GM12864 (cell line): ENCODE measurements at regions not wholly inside any gene's neighbourhood (a gene's known extent, or its start where the extent isn't known, plus 50 kb on each side); places are given as distances from the start of the nearest gene placed in this dataset.
"Not testable (repeated sequence)": the region's sequence is repeated elsewhere in the genome, so short reads cannot be mapped to it uniquely, and the experiment has no call there.

Experiments
- DNase-seq: peaks from one replicate; pipeline ENCODE4 v3.0.0-alpha.2; 2011; ENCODE audit warnings: low read depth
- H3K4me3 ChIP-seq: 2 replicates; pipeline ENCODE4 v1.5.1; 2011; ENCODE audit warnings: mild to moderate bottlenecking, low read depth, low read length, control low read depth
- TF ChIP-seq, protein P1 (sequence below): IDR thresholded peaks from 2 replicates; pipeline ENCODE4 v1.5.1; 2011; ENCODE audit warnings: low read depth, mild to moderate bottlenecking, moderate library complexity, low read length, control low read depth, inconsistent platforms; ENCODE audit errors: missing control alignments

DNA sequence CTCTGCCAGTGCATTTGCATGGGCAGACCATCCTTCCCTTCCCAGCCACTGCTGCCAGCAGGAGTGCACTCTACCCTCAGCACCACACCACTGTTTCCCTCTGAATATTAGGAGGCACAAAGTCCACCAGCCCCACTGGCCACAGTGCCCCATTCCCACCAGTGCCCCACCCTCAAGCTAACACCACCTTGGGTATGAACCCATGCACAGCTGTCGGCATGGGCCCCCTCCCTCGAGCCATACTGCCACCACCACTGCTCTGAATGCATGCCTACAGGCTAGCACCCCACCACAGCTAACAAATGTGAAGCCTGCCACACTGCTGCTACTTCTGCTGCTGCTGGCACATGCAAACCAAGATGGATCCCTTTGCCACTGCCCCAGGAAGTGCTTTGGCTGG lies 810.4 kb downstream of the TRAM1L1 start:
- TF ChIP-seq, protein P1, sequence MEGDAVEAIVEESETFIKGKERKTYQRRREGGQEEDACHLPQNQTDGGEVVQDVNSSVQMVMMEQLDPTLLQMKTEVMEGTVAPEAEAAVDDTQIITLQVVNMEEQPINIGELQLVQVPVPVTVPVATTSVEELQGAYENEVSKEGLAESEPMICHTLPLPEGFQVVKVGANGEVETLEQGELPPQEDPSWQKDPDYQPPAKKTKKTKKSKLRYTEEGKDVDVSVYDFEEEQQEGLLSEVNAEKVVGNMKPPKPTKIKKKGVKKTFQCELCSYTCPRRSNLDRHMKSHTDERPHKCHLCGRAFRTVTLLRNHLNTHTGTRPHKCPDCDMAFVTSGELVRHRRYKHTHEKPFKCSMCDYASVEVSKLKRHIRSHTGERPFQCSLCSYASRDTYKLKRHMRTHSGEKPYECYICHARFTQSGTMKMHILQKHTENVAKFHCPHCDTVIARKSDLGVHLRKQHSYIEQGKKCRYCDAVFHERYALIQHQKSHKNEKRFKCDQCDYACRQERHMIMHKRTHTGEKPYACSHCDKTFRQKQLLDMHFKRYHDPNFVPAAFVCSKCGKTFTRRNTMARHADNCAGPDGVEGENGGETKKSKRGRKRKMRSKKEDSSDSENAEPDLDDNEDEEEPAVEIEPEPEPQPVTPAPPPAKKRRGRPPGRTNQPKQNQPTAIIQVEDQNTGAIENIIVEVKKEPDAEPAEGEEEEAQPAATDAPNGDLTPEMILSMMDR, result no peak
- DNase-seq, result no peak
- no peak overlapping the region for H3K4me3 ChIP-seq

DNA sequence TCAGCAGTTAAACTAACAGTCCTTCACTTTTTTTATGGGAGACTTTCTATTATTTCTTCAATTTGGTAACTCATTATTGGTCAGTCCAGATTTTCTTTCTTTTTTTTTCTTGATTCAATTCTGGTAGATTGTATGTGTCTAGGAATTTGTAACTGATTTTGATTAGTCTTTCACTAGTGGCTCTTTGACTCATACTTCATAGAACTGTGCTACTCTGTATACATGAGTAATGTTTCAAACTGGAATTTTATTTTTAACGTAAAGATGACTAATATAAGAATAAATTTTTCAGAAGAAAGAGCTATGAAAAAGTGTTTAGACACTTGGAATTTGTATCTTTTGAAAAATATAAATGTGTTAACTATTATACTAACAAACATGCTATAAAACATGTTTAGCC lies 813.0 kb downstream of the TRAM1L1 start:
- no peak overlapping the region for H3K4me3 ChIP-seq
- TF ChIP-seq, protein P1, result no peak
- DNase-seq, result no peak

DNA sequence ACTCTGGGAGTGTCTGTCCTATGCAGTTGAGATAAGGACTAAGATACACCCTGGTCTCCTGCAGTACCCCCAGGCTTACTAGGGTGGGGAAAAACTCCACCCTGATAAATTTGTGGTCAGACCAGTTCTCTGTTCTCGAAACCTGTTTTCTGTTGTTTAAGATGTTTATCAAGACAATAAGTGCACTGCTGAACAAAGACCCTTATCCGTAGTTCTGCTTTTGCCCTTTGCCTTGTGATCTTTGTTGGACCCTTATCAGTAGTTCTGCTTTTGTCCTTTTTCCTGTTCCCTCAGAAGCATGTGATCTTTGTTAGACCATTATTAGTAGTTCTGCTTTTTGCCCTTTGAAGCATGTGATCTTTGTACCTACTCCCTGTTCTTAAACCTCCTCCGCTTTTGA lies 824.4 kb downstream of the TRAM1L1 start:
- H3K4me3 ChIP-seq, DNase-seq: not testable (repeated sequence)

DNA sequence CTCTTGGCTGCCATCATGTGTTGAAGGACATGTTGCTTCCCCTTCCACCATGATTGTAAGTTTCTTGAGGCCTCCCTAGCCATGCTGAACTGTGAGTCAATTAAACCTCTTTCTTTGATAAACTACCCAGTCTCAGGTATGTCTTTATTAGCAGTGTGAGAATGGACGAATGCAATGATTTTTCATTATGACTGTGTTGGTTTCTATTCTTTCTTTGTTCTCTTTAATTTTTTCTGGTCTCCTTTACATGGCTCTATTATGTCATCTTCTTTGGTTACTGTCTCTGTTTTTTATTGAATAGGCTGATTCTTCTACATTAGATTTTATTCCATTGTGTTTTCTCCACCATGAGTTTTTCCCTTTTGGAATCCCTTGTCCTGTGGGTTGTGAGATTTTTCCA lies 840.6 kb downstream of the TRAM1L1 start:
- TF ChIP-seq, protein P1, result no peak
- H3K4me3 ChIP-seq, result no peak overlapping the region
- DNase-seq, result no peak

DNA sequence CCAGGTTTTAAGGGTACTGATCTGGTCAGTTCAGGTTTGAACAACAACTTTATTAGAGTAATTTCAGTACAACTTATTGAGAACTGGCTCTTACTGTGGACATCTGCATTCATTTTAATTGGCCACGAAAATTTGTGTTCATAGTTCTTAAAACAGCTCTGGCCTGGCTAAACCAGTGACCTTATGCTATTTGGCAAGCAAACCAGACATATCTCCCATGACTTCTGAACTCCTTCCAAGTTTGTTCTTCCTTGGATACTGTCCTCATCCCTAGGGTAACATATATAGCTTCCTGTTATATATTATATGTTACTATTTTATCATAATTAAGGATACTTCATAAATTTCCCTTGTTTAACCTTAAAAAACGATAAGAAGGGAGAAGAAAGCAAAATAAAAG lies 841.9 kb downstream of the TRAM1L1 start:
- TF ChIP-seq, protein P1, result no peak
- no peak overlapping the region for H3K4me3 ChIP-seq
- DNase-seq, result no peak

DNA sequence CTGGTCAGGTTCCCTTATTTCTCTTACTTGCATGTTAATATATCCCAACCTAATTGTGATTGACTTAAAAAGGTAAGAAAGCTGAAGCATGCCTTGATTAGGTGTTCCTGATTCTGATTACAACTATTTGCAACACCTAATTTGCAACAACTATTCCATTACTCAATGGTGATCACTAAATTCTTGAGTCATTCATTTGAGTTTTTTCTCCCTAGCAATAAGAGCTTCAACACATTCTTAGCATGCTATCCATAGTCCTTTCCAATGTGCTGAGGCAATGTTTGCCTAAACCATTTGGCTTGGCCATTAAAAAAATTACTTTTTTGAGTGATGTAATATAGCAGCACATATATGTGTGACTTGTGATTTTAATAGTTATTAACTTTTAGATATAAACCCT lies 851.4 kb downstream of the TRAM1L1 start:
- no peak for DNase-seq
- no peak overlapping the region for H3K4me3 ChIP-seq

DNA sequence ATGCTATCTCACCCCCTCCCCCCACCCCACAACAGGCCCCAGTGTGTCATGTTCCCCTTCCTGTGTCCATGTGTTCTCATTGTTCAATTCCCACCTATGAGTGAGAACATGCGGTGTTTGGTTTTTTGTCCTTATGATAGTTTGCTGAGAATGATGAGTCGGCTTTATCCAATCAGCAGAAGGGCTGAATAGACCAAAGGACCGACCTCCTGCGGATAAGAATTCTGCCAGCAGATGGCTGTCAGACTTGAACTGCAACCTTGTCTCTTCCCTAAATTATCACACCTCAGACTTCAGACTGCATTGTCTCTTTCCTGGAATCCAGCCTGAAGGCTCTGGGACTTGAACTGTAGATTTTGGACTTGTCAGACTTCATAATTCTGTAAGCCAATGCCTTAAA lies 853.4 kb downstream of the TRAM1L1 start:
- not testable (repeated sequence) for DNase-seq, H3K4me3 ChIP-seq

More for the DNA sequence above, 851.4 kb downstream of the TRAM1L1 start:
- TF ChIP-seq, protein P1, result no peak

DNA sequence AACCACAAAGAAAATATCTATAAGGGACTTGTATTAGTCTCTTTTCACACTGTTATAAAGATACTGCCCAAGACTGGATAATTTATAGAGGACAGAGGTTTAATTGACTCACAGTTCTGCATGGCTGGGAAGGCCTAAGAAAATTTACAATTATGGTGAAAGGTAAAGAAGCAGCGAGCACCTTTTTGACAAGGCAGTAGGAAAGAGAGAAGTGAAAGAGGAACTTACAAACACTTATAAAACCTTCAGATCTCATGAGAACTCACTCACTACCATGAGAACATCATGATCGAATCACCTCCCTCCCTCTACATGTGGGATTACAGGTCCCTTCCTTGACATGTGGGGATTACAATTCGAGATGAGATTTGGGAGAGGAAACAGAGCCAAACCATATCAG lies 856.0 kb downstream of the TRAM1L1 start:
- TF ChIP-seq, protein P1, result no peak
- no peak for DNase-seq

More for the DNA sequence above, 856.0 kb downstream of the TRAM1L1 start:
- H3K4me3 ChIP-seq, result no peak overlapping the region
